ENCODE measurements at regions not wholly inside any gene's neighbourhood (a gene's known extent, or its start where the extent isn't known, plus 50 kb on each side); places are given as distances from the start of the nearest gene placed in this dataset.

DNA sequence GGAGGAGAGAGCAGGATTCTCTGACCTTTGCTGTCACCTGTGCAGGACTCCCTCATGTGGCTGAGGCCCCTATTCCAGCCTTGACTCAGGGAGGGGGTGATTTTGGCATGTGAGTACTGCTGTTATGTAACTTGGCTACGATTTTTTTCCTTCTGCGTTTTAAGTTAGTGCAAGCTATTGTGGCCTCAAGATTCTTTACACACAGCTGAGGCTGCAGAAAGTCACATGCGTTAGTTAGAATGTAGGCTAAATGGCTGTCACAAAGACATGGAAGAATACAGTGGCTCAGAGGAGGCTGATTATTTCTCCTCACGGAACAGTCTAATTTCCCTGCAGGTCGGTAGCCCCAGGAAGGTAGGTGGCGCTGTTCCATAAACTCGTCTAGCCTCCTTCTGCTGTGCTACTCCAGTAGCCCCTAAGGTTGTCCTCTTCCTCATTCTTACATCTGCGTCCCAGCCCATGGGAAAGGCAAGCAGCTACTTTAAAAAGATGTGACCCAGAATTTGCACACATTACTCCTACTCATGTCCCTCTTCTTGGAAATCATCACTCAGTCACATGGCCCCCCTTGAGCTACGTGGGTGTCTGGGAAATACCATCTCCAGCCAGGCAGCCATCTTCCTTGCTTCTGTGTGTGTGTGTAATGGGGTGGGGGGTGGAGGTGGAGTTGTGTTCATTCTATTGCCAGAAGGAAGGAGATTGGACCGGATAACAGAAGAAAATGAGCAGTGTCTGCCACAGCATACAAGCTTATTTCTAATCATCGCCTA, 486.6 kb downstream of the CCDC171 start:
- Mint-ChIP-seq H3K4me3 (no peak overlapping the region), H3K36me3 (no peaks in the 10 kb centered on the region), H3K27me3 (ENCODE audit: low read depth in 2 of 2) (peaks cover 4 to 44% of the 10 kb centered on the region in 2 donors), H3K27ac (no peak overlapping the region), H3K4me1 (peaks cover 0 to 8% of the 10 kb centered on the region in 2 donors), H3K9me3 (no peaks in the 10 kb centered on the region)
- Histone ChIP-seq H3K36me3 (ENCODE audit: control insufficient read depth, insufficient read depth, low read length) (no peaks in the 10 kb centered on the region), H3K9me3 (ENCODE audit: control insufficient read depth, insufficient read depth, low read length) (no peaks in the 10 kb centered on the region), H3K4me3 (ENCODE audit: low read length) (no peak overlapping the region), H3K4me1 (ENCODE audit: control insufficient read depth, insufficient read depth, low read length) (no peaks in the 10 kb centered on the region), H3K27me3 (ENCODE audit: control insufficient read depth, insufficient read depth, low read length) (no peaks in the 10 kb centered on the region), H3K27ac (ENCODE audit: low read length) (no peak overlapping the region)
- peak in 2 of 3 donors; percentile 44 to 48 for ATAC-seq
- intact Hi-C loops (cut with micrococcal nuclease) = no loop called here
- WGBS (ENCODE audit: insufficient coverage) = 87% methylated on average over 11 of the region's 11 CpGs
- TF ChIP-seq, protein P1, sequence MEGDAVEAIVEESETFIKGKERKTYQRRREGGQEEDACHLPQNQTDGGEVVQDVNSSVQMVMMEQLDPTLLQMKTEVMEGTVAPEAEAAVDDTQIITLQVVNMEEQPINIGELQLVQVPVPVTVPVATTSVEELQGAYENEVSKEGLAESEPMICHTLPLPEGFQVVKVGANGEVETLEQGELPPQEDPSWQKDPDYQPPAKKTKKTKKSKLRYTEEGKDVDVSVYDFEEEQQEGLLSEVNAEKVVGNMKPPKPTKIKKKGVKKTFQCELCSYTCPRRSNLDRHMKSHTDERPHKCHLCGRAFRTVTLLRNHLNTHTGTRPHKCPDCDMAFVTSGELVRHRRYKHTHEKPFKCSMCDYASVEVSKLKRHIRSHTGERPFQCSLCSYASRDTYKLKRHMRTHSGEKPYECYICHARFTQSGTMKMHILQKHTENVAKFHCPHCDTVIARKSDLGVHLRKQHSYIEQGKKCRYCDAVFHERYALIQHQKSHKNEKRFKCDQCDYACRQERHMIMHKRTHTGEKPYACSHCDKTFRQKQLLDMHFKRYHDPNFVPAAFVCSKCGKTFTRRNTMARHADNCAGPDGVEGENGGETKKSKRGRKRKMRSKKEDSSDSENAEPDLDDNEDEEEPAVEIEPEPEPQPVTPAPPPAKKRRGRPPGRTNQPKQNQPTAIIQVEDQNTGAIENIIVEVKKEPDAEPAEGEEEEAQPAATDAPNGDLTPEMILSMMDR (IDR thresholded peaks at IDR 0.05) = no peak
- no peak for DNase-seq

DNA sequence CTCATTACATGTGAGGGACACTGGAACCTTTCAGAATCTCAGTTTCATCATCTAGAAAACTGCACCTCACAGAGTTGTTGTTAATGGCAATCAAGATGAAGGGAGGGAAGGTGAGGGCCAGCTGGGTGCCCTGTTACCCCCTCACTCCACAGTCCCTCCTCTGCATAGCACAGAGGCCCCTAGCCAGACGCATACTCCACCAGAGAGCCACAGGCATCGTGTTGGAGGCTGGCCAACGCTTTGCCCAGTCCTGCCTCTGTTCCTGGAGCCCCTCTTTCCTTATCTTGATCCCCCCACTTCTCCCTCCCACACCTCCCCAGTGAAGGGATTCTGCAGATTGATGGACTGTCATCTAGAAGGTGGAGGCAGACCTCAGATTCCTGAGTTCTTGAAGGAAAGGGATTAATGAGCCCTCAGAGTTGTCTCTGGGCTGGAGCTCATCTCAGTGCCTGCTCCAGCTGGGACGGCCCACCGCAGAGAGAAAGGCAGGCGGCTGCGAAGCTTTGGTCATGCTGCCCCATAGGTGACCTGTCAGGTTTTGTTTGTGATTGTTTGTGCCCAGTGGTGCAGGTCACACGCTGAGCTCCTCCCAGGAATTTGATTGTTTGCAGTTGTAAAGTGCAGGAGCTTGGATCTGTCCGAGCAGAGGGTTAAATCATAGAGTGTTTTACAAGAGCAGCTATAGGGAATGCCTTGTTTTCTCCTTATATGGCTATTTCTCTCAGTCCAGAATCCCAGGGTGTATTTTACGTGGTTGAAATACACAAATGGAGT, 487.3 kb downstream of the CCDC171 start:
- no peaks in the 10 kb centered on the region for H3K27me3 ChIP-seq (ENCODE audit: control insufficient read depth, insufficient read depth, low read length)
- H3K4me3 ChIP-seq (ENCODE audit: low read length) = no peak overlapping the region
- H3K36me3 ChIP-seq (ENCODE audit: control insufficient read depth, insufficient read depth, low read length) = no peaks in the 10 kb centered on the region
- H3K27ac Mint-ChIP-seq = no peak overlapping the region
- H3K9me3 Mint-ChIP-seq = no peaks in the 10 kb centered on the region
- peaks cover 6 to 44% of the 10 kb centered on the region in 2 donors for H3K27me3 Mint-ChIP-seq (ENCODE audit: low read depth in 2 of 2)
- no peak overlapping the region for H3K27ac ChIP-seq (ENCODE audit: low read length)
- no peaks in the 10 kb centered on the region for H3K4me1 ChIP-seq (ENCODE audit: control insufficient read depth, insufficient read depth, low read length)
- 92% methylated on average over 10 of the region's 10 CpGs for WGBS (ENCODE audit: insufficient coverage)
- DNase-seq (no peak), ATAC-seq (no peak)
- H3K9me3 ChIP-seq (ENCODE audit: control insufficient read depth, insufficient read depth, low read length) = no peaks in the 10 kb centered on the region
- no peak overlapping the region for H3K4me3 Mint-ChIP-seq
- H3K4me1 Mint-ChIP-seq = peaks cover 0 to 7% of the 10 kb centered on the region in 2 donors
- H3K36me3 Mint-ChIP-seq = no peaks in the 10 kb centered on the region
- TF ChIP-seq, protein P1 (IDR thresholded peaks at IDR 0.05) = no peak
- intact Hi-C loops (cut with micrococcal nuclease) = no loop called here

DNA sequence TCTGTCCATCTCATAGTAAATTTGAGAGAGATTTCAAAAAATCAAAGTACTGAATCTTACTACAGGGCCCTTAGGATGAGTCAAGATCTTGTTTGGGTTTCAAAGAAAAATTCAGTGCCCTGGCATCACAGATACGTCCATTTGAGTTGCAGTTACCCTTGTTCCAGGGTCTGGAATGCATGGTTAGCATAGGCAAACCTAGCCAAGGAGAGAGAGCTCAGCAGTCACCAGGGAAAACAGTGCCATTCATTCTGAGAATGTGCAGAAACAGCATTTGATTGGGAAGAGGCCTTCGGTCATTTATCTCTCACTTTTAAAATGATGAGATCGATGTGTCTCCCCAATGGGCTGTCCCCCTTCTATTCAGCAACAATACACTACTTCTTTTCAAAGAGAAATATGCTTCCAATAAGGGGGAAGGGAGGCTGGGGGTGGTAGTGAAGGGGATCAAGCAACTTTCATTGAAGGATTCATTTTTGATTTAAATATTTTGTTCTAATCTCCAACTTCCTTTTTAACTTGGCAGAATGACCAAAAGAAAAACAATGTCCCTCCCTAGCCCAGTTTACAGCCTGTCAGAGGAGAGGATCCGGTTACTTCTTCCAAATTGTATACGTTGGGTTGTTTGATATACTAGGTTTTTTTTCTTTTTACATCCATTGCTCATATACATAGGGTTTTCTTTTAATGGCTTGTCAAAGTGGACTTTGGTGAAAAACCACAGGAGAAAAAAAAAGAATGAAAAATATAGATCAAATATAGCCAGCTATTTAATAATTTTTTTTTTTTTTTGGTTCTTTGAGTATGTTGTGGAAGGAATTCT, 491.1 kb downstream of the CCDC171 start:
- Histone ChIP-seq H3K9me3 (ENCODE audit: control insufficient read depth, insufficient read depth, low read length) (no peaks in the 10 kb centered on the region), H3K36me3 (ENCODE audit: control insufficient read depth, insufficient read depth, low read length) (no peaks in the 10 kb centered on the region), H3K4me1 (ENCODE audit: control insufficient read depth, insufficient read depth, low read length) (no peaks in the 10 kb centered on the region), H3K4me3 (ENCODE audit: low read length) (no peak overlapping the region), H3K27ac (ENCODE audit: low read length) (no peak overlapping the region), H3K27me3 (ENCODE audit: control insufficient read depth, insufficient read depth, low read length) (no peaks in the 10 kb centered on the region)
- DNase-seq (no peak), ATAC-seq (no peak)
- no peaks in the 10 kb centered on the region for H3K9me3 Mint-ChIP-seq
- peaks cover 9 to 29% of the 10 kb centered on the region in 2 donors for H3K27me3 Mint-ChIP-seq (ENCODE audit: low read depth in 2 of 2)
- WGBS (ENCODE audit: insufficient coverage) = 79% methylated on average over 1 of the region's 5 CpGs
- no peaks in the 10 kb centered on the region for H3K4me1 Mint-ChIP-seq
- H3K27ac Mint-ChIP-seq = no peak overlapping the region
- intact Hi-C loops (cut with micrococcal nuclease) = no loop called here
- no peak overlapping the region for H3K4me3 Mint-ChIP-seq
- TF ChIP-seq, protein P1 (IDR thresholded peaks at IDR 0.05) = no peak
- no peaks in the 10 kb centered on the region for H3K36me3 Mint-ChIP-seq
